Activated CD4-positive, alpha-beta T cell treated with anti-CD3 and anti-CD28 coated beads, Interleukin-2, amount 10 ng/mL, durations not matched to agents 24 days and 14 days (primary cell): ENCODE measurements at regions not wholly inside any gene's neighbourhood (a gene's known extent, or its start where the extent isn't known, plus 50 kb on each side); places are given as distances from the start of the nearest gene placed in this dataset.

Experiments
- DNase-seq: peaks from one replicate; pipeline ENCODE4 v3.0.0; 2022
- H3K27ac Mint-ChIP-seq: one replicate; pipeline ENCODE4 v1.8.0; 2022; ENCODE audit warnings: mild to moderate bottlenecking, mixed read lengths
- H3K27me3 Mint-ChIP-seq: one replicate; pipeline ENCODE4 v1.8.0; 2022; ENCODE audit warnings: mixed read lengths
- H3K36me3 Mint-ChIP-seq: one replicate; pipeline ENCODE4 v1.8.0; 2022; ENCODE audit warnings: low read depth, mild to moderate bottlenecking, mixed read lengths
- H3K4me1 Mint-ChIP-seq: one replicate; pipeline ENCODE4 v1.8.0; 2021; ENCODE audit warnings: mixed read lengths
- H3K4me3 Mint-ChIP-seq: one replicate; pipeline ENCODE4 v1.8.0; 2022; ENCODE audit warnings: mild to moderate bottlenecking, moderate library complexity, mixed read lengths
- H3K9me3 Mint-ChIP-seq: one replicate; pipeline ENCODE4 v1.8.0; 2021; ENCODE audit warnings: mixed read lengths
- intact Hi-C: fragments of 100-400 bp; cut with micrococcal nuclease; formaldehyde crosslinking; loops from one replicate; pipeline ENCODE4 v1.15.1; 2023

- no peaks in the 10 kb centered on the region for H3K4me1 Mint-ChIP-seq
- no peaks in the 10 kb centered on the region for H3K36me3 Mint-ChIP-seq
- no peak overlapping the region for H3K4me3 Mint-ChIP-seq
- peaks cover 4% of the 10 kb centered on the region for H3K27me3 Mint-ChIP-seq
- no peaks in the 10 kb centered on the region for H3K9me3 Mint-ChIP-seq
- intact Hi-C loops = no loop called here
- H3K27ac Mint-ChIP-seq = no peak overlapping the region
- DNase-seq = no peak
Observed at GRCh38 chr3:72698154-72698917, 149.9 kb downstream of the SHQ1 start.

- Mint-ChIP-seq H3K36me3 (no peaks in the 10 kb centered on the region), H3K27ac (no peak overlapping the region), H3K4me3 (no peak overlapping the region), H3K4me1 (no peaks in the 10 kb centered on the region), H3K9me3 (no peaks in the 10 kb centered on the region), H3K27me3 (peaks cover 4% of the 10 kb centered on the region)
- intact Hi-C loops = no loop called here
- DNase-seq = no peak
Observed at GRCh38 chr3:72697717-72698116, 150.5 kb downstream of the SHQ1 start.

GRCh38 chr3:72696815-72697214 is 151.4 kb downstream of the SHQ1 start:
- H3K36me3 Mint-ChIP-seq = no peaks in the 10 kb centered on the region
- H3K9me3 Mint-ChIP-seq = no peaks in the 10 kb centered on the region
- no peaks in the 10 kb centered on the region for H3K4me1 Mint-ChIP-seq
- H3K27me3 Mint-ChIP-seq = peaks cover 4% of the 10 kb centered on the region
- DNase-seq = no peak
- H3K27ac Mint-ChIP-seq = no peak overlapping the region
- H3K4me3 Mint-ChIP-seq = no peak overlapping the region
- intact Hi-C loops = no loop called here

- H3K36me3 Mint-ChIP-seq = no peaks in the 10 kb centered on the region
- DNase-seq = no peak
- intact Hi-C loops = no loop called here
- no peaks in the 10 kb centered on the region for H3K4me1 Mint-ChIP-seq
- H3K4me3 Mint-ChIP-seq = no peak overlapping the region
- peaks cover 4% of the 10 kb centered on the region for H3K27me3 Mint-ChIP-seq
- H3K9me3 Mint-ChIP-seq = no peaks in the 10 kb centered on the region
- no peak overlapping the region for H3K27ac Mint-ChIP-seq
Observed at GRCh38 chr3:72694398-72694797, 153.8 kb downstream of the SHQ1 start.

- Mint-ChIP-seq H3K27ac (no peak overlapping the region), H3K27me3 (peaks cover 2% of the 10 kb centered on the region)
- intact Hi-C loops = no loop called here
Observed at GRCh38 chr3:72692990-72693389, 155.3 kb downstream of the SHQ1 start.

GRCh38 chr3:72690629-72691028 is 157.6 kb downstream of the SHQ1 start:
- Mint-ChIP-seq H3K4me1 (no peaks in the 10 kb centered on the region), H3K27me3 (no peaks in the 10 kb centered on the region), H3K4me3 (no peak overlapping the region), H3K27ac (no peak overlapping the region), H3K36me3 (no peaks in the 10 kb centered on the region), H3K9me3 (no peaks in the 10 kb centered on the region)
- DNase-seq = no peak
- intact Hi-C loops = no loop called here

More at GRCh38 chr3:72692990-72693389, 155.3 kb downstream of the SHQ1 start:
- no peaks in the 10 kb centered on the region for H3K36me3 Mint-ChIP-seq
- H3K9me3 Mint-ChIP-seq = no peaks in the 10 kb centered on the region
- no peak overlapping the region for H3K4me3 Mint-ChIP-seq
- no peaks in the 10 kb centered on the region for H3K4me1 Mint-ChIP-seq
- DNase-seq = no peak

- no peaks in the 10 kb centered on the region for H3K36me3 Mint-ChIP-seq
- intact Hi-C loops = no loop called here
- H3K27ac Mint-ChIP-seq = no peak overlapping the region
- H3K4me1 Mint-ChIP-seq = peaks cover 17% of the 10 kb centered on the region
- peaks cover 7% of the 10 kb centered on the region for H3K9me3 Mint-ChIP-seq
- no peak for DNase-seq
- no peaks in the 10 kb centered on the region for H3K27me3 Mint-ChIP-seq
- H3K4me3 Mint-ChIP-seq = no peak overlapping the region
Observed at GRCh38 chr3:72682936-72683452, 165.3 kb downstream of the SHQ1 start.

GRCh38 chr3:72681598-72681997 is 166.6 kb downstream of the SHQ1 start:
- Mint-ChIP-seq H3K36me3 (no peaks in the 10 kb centered on the region), H3K27ac (no peak overlapping the region), H3K4me1 (peaks cover 17% of the 10 kb centered on the region), H3K27me3 (no peaks in the 10 kb centered on the region), H3K4me3 (no peak overlapping the region), H3K9me3 (peaks cover 7% of the 10 kb centered on the region)
- no peak for DNase-seq
- intact Hi-C loops = no loop called here

GRCh38 chr3:72680766-72681165 is 167.5 kb downstream of the SHQ1 start:
- Mint-ChIP-seq H3K27me3 (no peaks in the 10 kb centered on the region), H3K36me3 (no peaks in the 10 kb centered on the region), H3K9me3 (peaks cover 7% of the 10 kb centered on the region), H3K27ac (peak overlapping the region; percentile 39), H3K4me3 (peak overlapping the region; percentile 13), H3K4me1 (peaks cover 17% of the 10 kb centered on the region)
- no peak for DNase-seq
- intact Hi-C loops = no loop called here

GRCh38 chr3:72679540-72680198 is 168.6 kb downstream of the SHQ1 start:
- intact Hi-C loops = no loop called here
- Mint-ChIP-seq H3K4me1 (peaks cover 17% of the 10 kb centered on the region), H3K27ac (no peak overlapping the region), H3K4me3 (no peak overlapping the region), H3K36me3 (no peaks in the 10 kb centered on the region), H3K9me3 (peaks cover 7% of the 10 kb centered on the region), H3K27me3 (no peaks in the 10 kb centered on the region)
- no peak for DNase-seq

GRCh38 chr3:72678867-72679266 is 169.4 kb downstream of the SHQ1 start:
- H3K27me3 Mint-ChIP-seq = no peaks in the 10 kb centered on the region
- no peak for DNase-seq
- intact Hi-C loops = no loop called here
- H3K4me3 Mint-ChIP-seq = no peak overlapping the region
- peaks cover 7% of the 10 kb centered on the region for H3K9me3 Mint-ChIP-seq
- H3K4me1 Mint-ChIP-seq = peaks cover 17% of the 10 kb centered on the region
- H3K27ac Mint-ChIP-seq = no peak overlapping the region
- no peaks in the 10 kb centered on the region for H3K36me3 Mint-ChIP-seq

GRCh38 chr3:72678380-72678779 is 169.9 kb downstream of the SHQ1 start:
- intact Hi-C loops = no loop called here
- H3K27me3 Mint-ChIP-seq = no peaks in the 10 kb centered on the region
- H3K27ac Mint-ChIP-seq = no peak overlapping the region
- no peak for DNase-seq
- H3K4me3 Mint-ChIP-seq = no peak overlapping the region
- H3K9me3 Mint-ChIP-seq = peaks cover 7% of the 10 kb centered on the region
- H3K4me1 Mint-ChIP-seq = peaks cover 17% of the 10 kb centered on the region
- no peaks in the 10 kb centered on the region for H3K36me3 Mint-ChIP-seq

GRCh38 chr3:72675243-72675642 is 173.0 kb downstream of the SHQ1 start:
- Mint-ChIP-seq H3K4me3 (no peak overlapping the region), H3K27ac (no peak overlapping the region), H3K9me3 (no peaks in the 10 kb centered on the region), H3K27me3 (no peaks in the 10 kb centered on the region), H3K36me3 (no peaks in the 10 kb centered on the region), H3K4me1 (peaks cover 8% of the 10 kb centered on the region)
- no peak for DNase-seq
- intact Hi-C loops = no loop called here

- no peaks in the 10 kb centered on the region for H3K27me3 Mint-ChIP-seq
- no peaks in the 10 kb centered on the region for H3K9me3 Mint-ChIP-seq
- no peak overlapping the region for H3K27ac Mint-ChIP-seq
- H3K4me1 Mint-ChIP-seq = peaks cover 2% of the 10 kb centered on the region
- intact Hi-C loops = no loop called here
- H3K4me3 Mint-ChIP-seq = no peak overlapping the region
- H3K36me3 Mint-ChIP-seq = no peaks in the 10 kb centered on the region
- DNase-seq = no peak
Observed at GRCh38 chr3:72673011-72673771, 175.1 kb downstream of the SHQ1 start.
